HG03354 (cell line): ENCODE measurements at regions not wholly inside any gene's neighbourhood (a gene's known extent, or its start where the extent isn't known, plus 50 kb on each side); places are given as distances from the start of the nearest gene placed in this dataset.

ENCODE experiments used
- ATAC-seq: cut with Tn5 transposase; IDR thresholded peaks from one replicate; pipeline ENCODE4 v1.9.1; 2021; ENCODE audit warnings: mild to moderate bottlenecking; ENCODE audit not compliant: unreplicated experiment, poor library complexity, severe bottlenecking

GRCh38 chr13:105799155-105799554, 736.3 kb downstream of the EFNB2 start:
- no peak for ATAC-seq

DNA sequence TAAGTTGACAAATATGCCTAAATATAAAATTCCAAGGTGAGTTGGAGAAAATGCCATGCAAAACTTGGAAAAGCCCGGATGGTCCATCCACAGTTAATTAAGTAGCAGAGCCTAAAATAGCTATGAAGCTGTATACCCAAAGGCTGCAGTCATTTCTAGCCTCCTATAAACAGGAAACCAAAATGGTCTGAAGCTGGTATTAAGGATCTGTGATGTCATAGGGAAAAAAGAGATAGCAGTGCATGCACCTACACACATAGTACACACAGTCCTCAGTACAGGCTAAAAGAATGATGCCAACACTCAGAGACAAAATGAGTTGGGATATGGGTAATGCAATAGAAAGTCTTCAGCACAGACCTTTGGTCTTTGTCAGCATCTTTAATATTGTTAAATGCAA, 736.9 kb downstream of the EFNB2 start:
- ATAC-seq, result no peak

DNA sequence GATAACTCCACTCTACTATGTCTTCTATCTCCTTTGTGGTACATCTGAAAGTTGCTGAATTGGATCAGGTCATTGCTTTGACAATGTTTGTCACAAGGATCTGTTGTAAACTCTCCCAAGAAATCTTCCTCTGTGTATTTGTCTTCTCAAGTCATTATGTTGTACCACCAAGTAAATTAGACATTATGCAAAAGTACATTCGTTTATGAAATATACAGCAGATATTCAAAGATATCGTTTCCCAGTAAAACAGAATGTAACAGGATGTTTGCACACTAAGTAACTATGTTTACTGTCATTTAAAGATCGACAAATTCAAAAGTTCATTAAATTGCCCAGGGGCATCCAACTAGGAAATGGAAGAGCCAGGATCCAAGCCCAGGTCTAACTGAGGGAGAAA, 739.4 kb downstream of the EFNB2 start:
- no peak for ATAC-seq

DNA sequence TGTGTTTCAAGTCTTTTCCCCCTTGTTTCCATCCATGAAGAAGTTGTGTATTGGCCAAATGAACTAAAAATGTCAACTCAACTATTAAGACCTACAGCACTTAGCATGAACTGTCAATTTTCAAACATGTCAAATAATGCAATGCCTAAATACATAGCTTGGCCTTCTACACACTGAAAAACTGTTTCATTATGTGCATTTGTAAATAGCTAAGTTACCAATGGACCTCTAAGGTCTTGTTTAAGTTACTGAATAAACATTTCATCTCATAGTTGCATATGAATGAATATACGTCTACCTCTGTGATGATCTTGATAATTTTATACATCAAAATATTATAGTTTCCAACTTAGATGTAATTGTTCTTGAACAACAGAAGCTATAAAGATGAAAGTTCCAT, 744.5 kb downstream of the EFNB2 start:
- no peak for ATAC-seq

- no peak for ATAC-seq
These were observed 746.9 kb downstream of the EFNB2 start for GRCh38 chr13:105788530-105788929.

GRCh38 chr13:105787632-105788031, 747.8 kb downstream of the EFNB2 start:
- no peak for ATAC-seq

DNA sequence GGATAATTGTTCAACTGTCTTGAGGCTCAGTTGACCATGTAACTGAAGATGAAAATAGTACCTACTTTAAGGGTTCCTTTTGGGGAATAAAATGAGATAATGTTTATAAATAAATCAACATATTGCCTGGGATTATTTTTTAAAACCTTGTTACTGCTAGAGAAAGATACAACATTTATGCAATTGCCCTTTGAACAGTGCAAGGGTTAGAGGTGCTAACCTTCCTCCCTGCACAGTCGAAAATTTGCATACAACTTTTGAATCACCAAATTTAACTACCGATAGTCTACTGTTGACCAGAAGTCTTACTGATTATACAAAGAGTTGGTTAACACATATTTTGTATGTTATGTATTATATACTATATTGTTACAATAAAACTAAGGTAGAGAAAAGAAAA, 750.0 kb downstream of the EFNB2 start:
- no peak for ATAC-seq

DNA sequence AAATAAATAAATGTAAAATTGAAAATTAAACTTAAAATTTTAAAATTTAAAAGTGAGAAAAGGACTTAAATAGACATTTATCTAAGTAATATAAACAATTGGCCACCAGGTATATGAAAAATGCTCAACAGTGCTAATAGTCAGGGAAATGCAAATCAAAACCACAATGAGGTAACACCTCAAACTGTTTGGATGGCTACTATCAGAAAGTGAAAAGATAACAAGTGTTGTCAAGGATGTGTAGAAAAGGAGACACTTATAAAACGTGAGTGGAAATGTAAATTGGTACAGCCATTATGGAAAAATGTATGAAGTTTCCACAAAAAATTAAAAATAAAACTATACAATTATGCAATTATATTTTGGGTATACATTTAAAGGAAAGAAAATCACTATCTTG, 752.2 kb downstream of the EFNB2 start:
- ATAC-seq, result no peak

GRCh38 chr13:105778196-105778595, 757.3 kb downstream of the EFNB2 start:
- no peak for ATAC-seq

GRCh38 chr13:105774739-105775460, 760.6 kb downstream of the EFNB2 start:
- no peak for ATAC-seq

- no peak for ATAC-seq
These were observed 761.5 kb downstream of the EFNB2 start for GRCh38 chr13:105773863-105774538.

GRCh38 chr13:105773241-105773640, 762.2 kb downstream of the EFNB2 start:
- no peak for ATAC-seq

DNA sequence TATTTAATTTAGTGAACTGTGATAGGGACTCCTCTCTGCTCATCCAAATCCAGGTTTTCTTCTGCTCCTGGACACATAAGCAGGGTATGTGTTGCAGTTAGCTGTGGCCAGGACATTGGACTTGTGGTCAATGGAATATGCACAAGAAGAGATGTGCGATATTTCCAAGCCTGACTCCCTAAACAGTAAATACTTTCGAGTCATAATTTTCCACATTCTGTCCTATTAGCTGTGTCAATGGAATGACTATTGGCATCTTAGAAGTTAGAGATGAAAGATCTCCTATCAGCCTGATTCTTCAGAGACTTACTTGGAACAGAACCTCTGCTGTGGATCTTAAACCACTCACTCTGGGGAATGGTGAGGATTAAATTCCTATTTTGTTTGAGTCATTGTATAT, 771.0 kb downstream of the EFNB2 start:
- ATAC-seq, result no peak

DNA sequence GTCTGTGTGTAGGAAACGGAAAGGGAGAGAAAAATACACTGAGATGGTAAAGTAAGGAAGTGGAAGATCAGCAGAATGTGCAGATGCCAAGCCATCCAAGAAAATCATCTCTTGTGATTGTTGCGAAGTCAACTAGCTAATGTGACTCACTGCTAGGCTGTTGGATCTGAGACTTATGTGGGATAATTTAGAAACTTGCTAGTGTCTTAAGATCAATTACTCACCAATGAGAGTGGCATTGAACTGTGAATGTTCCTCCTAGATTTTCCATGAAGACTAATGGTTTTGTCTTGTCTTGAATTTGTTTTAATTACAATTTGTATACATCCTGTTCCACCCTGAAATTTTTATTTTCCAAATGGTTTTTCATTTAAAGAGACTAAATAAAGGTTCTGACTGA, 771.6 kb downstream of the EFNB2 start:
- ATAC-seq, result no peak

DNA sequence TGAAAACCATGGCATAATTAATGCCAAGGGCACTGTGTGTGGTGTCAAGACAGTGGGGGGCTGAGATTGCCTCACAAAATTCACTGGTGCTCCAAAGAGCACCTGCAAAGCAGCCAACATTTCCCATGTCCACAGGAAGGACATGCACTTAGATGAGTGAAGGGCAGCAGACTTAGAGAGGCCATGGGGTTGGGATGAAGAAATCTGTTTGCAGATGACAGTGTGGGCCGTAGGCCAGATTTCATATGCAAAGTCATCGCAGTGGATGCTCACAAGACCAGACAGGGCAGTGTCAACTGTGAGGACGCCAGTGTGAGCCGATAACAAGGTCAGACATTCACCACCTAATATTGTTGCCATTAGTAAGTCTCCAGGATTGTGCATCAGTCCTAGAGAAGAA, 773.4 kb downstream of the EFNB2 start:
- no peak for ATAC-seq

DNA sequence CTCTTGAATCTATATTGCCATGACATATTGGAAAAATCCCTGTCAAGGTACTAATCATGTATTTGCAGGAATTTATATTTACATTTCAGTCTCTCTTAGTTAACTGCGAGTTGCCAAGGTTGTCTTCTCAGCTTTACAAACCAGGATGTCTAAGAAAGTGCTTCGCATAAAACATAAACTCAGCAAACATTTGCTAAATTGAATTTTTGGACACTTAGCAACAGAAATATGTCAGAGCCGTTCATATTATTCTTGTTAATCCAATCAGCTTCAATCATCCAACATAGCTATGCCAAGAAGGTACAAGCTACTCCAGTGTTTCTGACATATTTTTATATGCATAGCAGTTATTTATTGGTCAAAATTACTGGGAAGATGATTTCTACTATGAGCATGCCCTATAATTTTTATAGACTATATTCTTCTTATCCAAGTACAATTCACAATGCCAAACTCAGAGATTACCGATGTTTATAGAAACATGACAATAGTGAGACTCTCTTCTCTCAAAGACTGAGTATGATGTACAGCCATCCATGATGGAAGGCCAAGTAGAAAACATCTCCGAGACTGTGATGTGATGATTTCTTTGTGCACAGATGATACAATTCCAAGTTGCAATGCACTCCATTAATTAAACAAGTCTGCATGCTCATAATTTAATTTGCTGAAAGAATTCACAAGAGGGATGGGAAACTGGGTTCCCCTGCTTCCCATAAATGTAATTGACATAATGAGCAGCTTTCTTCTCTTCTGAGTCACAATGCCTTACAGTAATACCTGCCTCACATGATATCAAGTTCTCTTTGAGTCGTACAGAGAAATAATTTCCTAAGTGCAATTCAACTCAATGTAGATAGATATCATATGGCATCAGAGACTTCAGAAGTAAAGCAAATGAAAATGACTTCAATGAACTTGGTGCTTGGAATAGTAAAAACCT, 776.3 kb downstream of the EFNB2 start:
- no peak for ATAC-seq

DNA sequence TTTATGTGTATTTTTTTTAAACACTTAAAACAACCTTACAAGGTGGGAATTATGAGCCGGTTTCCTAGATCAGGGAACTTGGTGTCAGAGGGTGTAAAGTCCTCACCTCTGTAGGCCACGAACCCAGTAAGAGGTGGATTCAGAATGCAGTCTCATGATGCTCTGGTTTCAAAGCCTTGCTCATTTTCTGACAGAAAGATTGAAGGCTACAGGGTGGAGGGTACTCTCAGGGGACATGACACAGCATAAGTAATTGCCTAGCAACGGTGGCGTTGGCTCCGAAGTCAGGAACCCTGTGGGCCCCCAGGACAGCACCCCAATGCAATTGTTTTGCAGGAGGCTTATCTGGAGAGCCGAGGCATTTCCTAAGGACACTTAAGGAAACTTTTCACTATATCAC, 794.7 kb downstream of the EFNB2 start:
- ATAC-seq, result no peak

DNA sequence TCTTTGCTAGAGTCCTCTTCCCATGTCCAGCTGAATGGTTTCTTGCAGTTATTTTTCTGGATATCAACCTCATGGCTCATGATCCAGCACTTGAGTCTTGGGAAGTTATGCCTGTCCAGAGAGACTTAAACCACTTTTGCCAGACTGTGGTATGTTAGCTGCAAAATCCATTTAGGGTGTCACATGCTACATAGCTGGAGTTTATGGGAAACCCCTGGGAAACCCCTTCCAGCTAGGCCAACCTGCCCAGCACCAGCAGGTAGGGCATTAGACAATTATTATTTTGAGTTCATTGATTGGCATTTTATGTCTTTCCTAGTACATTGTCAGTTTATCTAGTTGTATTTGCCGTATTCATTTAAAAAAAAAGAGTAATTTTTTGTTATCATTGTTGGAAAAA, 797.8 kb downstream of the EFNB2 start:
- ATAC-seq, result no peak

- no peak for ATAC-seq
These were observed 800.2 kb downstream of the EFNB2 start for GRCh38 chr13:105735281-105735680.

- no peak for ATAC-seq
These were observed 802.5 kb downstream of the EFNB2 start for GRCh38 chr13:105732806-105733529.
